ENCODE measurements at regions not wholly inside any gene's neighbourhood (a gene's known extent, or its start where the extent isn't known, plus 50 kb on each side); places are given as distances from the start of the nearest gene placed in this dataset.

- TF ChIP-seq CTCF (IDR thresholded peaks at IDR 0.05) (no peak), POLR2A (IDR thresholded peaks at IDR 0.05) (no peak)
These were observed 53.2 kb upstream of the ALX4 start for GRCh38 chr11:44363116-44363515.

Measured in uterus (tissue), 2 donors.